Panc1 (cell line): ENCODE measurements at regions not wholly inside any gene's neighbourhood (a gene's known extent, or its start where the extent isn't known, plus 50 kb on each side); places are given as distances from the start of the nearest gene placed in this dataset.
"Not testable (repeated sequence)": the region's sequence is repeated elsewhere in the genome, so short reads cannot be mapped to it uniquely, and the experiment has no call there.

ENCODE experiments used
- ATAC-seq: fragments of 200-7000 bp; cut with Tn5 transposase; 2 replicates; pipeline ENCODE4 v1.9.1; 2020; ENCODE audit warnings: mild to moderate bottlenecking, moderate library complexity
- BruUV-seq: library from RNA; stranded (reverse); fragments of 400-500 nt; replicated peaks from 2 replicates; lab custom pipeline; 2021; lab: Mats Ljungman, UMichigan
- CTCF ChIA-PET: fragments of 300-600 bp; sonication (Branson Sonifier 250); formaldehyde crosslinking; loops from one replicate; lab custom pipeline; 2022; ENCODE audit warnings: antibody characterized with exemption; lab: Charles Lee
- POLR2A ChIA-PET: fragments of 300-600 bp; sonication (Branson Sonifier 250); formaldehyde crosslinking; loops from one replicate; lab custom pipeline; 2022; ENCODE audit warnings: antibody characterized with exemption; lab: Charles Lee
- DNase-seq: peaks from one replicate; pipeline ENCODE4 v3.0.0-alpha.2; 2010; ENCODE audit warnings: low read depth, low spot score
- H3K27ac ChIP-seq: 2 replicates; pipeline ENCODE4 v1.5.1; 2011; ENCODE audit warnings: mild to moderate bottlenecking, low read length, inconsistent platforms
- H3K27me3 ChIP-seq: fragments of 200-500 bp; sonication (Bioruptor generic); 2 replicates; pipeline ENCODE4 v1.6.0; 2014; ENCODE audit warnings: low read length, inconsistent platforms; ENCODE audit not compliant: control insufficient read depth, insufficient read depth
- H3K36me3 ChIP-seq: fragments of 200-500 bp; sonication (Bioruptor generic); 2 replicates; pipeline ENCODE4 v1.5.1; 2014; ENCODE audit warnings: inconsistent platforms, mild to moderate bottlenecking, low read length, moderate library complexity; ENCODE audit not compliant: control insufficient read depth, insufficient read depth
- H3K4me1 ChIP-seq: 2 replicates; pipeline ENCODE4 v1.5.1; 2011; ENCODE audit warnings: inconsistent platforms, mild to moderate bottlenecking, low read length, moderate library complexity; ENCODE audit not compliant: control insufficient read depth, insufficient read depth
- H3K4me3 ChIP-seq, 2 experiments: 2 replicates each; pipeline ENCODE4 v1.5.1; 2011 to 2012; ENCODE audit warnings: low read depth in 2 of 2, low read length in 2 of 2, mild to moderate bottlenecking in 2 of 2, inconsistent platforms in 1 of 2, moderate library complexity in 1 of 2
- H3K9me3 ChIP-seq: fragments of 200-500 bp; sonication (Bioruptor generic); 2 replicates; pipeline ENCODE4 v1.5.1; 2014; ENCODE audit warnings: low read depth, mild to moderate bottlenecking, inconsistent platforms, low read length, moderate library complexity; ENCODE audit not compliant: control insufficient read depth, insufficient read depth
- CTCF ChIP-seq: fragments of 450-650 bp; IDR thresholded peaks from 2 replicates; pipeline ENCODE4 v1.5.1; 2017; ENCODE audit warnings: mild to moderate bottlenecking
- POLR2AphosphoS5 ChIP-seq: IDR thresholded peaks from 2 replicates; pipeline ENCODE4 v1.6.1; 2012; ENCODE audit warnings: mild to moderate bottlenecking, low read depth, low read length, moderate library complexity
- SIN3A ChIP-seq: IDR thresholded peaks from 2 replicates; pipeline ENCODE4 v1.6.1; 2012; ENCODE audit warnings: low read depth, mild to moderate bottlenecking, low read length, moderate library complexity, borderline replicate concordance; ENCODE audit not compliant: insufficient read depth
- TCF7L2 ChIP-seq: IDR thresholded peaks from 2 replicates; pipeline ENCODE4 v1.6.1; 2011; ENCODE audit warnings: mild to moderate bottlenecking, low read depth, low read length, inconsistent platforms
- in situ Hi-C: cut with HindIII; loops from 2 replicates; pipeline ENCODE4 v1.10.0; 2016; ENCODE audit warnings: low sequenced_read_pairs, low pct_unique_long_range_greater_than_20kb
- intact Hi-C: fragments of 100-400 bp; cut with micrococcal nuclease; formaldehyde crosslinking; loops from one replicate; pipeline ENCODE4 v1.10.0; 2022; ENCODE audit not compliant: unreplicated experiment
- TF ChIP-seq, protein P1 (sequence below), 2 experiments: IDR thresholded peaks; 2 replicates each; pipeline ENCODE4 v1.6.1; 2011 to 2012; ENCODE audit warnings: low read depth in 2 of 2, control low read depth in 1 of 2, low read length in 1 of 2, mild to moderate bottlenecking in 1 of 2, moderate library complexity in 1 of 2; ENCODE audit not compliant: insufficient read depth in 1 of 2

DNA sequence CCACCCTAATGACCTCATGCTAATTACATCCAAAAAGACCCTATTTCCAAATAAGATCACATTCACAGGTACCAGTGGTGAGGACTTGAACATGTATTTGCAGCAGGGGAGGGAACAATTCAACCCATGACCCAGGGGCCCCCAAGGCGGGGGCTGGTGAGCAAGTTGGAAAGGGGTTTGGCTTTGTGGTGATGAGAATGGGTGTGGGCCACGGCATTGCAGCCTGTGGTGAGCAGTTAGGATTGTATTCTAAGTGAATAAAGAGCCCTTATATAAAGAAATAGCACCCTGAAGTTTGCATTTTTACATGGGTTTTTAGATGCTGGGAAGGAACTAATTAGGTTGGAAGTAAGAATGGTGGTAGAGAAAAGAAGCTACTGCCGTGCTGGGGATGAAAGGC is 694.2 kb downstream of the EFNB2 start:
- intact Hi-C loops: no loop called here
- Histone ChIP-seq H3K36me3 (no peaks in the 10 kb centered on the region), H3K4me3 (no peak overlapping the region), H3K27me3 (no peaks in the 10 kb centered on the region), H3K9me3 (no peaks in the 10 kb centered on the region), H3K4me1 (no peaks in the 10 kb centered on the region), H3K27ac (no peak overlapping the region)
- TF ChIP-seq SIN3A (no peak), CTCF (no peak), POLR2AphosphoS5 (no peak), TCF7L2 (no peak)
- TF ChIP-seq, protein P1, sequence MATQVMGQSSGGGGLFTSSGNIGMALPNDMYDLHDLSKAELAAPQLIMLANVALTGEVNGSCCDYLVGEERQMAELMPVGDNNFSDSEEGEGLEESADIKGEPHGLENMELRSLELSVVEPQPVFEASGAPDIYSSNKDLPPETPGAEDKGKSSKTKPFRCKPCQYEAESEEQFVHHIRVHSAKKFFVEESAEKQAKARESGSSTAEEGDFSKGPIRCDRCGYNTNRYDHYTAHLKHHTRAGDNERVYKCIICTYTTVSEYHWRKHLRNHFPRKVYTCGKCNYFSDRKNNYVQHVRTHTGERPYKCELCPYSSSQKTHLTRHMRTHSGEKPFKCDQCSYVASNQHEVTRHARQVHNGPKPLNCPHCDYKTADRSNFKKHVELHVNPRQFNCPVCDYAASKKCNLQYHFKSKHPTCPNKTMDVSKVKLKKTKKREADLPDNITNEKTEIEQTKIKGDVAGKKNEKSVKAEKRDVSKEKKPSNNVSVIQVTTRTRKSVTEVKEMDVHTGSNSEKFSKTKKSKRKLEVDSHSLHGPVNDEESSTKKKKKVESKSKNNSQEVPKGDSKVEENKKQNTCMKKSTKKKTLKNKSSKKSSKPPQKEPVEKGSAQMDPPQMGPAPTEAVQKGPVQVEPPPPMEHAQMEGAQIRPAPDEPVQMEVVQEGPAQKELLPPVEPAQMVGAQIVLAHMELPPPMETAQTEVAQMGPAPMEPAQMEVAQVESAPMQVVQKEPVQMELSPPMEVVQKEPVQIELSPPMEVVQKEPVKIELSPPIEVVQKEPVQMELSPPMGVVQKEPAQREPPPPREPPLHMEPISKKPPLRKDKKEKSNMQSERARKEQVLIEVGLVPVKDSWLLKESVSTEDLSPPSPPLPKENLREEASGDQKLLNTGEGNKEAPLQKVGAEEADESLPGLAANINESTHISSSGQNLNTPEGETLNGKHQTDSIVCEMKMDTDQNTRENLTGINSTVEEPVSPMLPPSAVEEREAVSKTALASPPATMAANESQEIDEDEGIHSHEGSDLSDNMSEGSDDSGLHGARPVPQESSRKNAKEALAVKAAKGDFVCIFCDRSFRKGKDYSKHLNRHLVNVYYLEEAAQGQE (IDR thresholded peaks at IDR 0.05; ENCODE audit: insufficient read depth in 1 of 2, low read depth in 2 of 2, low read length in 1 of 2): no peak
- in situ Hi-C loops: no loop called here
- BruUV-seq: no TSS peak
- ChIA-PET POLR2A (no interaction called here), CTCF (no interaction called here)
- ATAC-seq (no peak), DNase-seq (no peak)

DNA sequence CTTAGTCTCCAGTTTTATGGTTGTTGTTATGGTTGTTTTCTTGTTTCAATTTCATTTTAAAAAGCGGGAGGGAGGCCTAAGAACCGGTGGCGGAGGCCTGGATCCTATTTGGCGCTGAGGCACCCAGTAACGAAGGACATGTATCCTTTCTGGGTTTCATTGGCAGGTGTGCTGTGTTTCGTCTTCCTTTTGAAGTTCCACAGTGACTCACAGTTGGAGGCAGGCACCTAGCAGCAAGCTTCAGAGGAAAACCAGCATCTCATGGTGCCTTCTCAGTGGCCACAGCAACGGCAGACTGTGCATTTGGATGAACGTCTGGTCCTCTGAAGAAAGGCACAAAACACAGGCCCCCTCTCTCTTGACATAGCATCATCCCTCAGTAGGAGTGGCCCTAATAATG is 697.2 kb downstream of the EFNB2 start:
- no peak for DNase-seq
- in situ Hi-C loops: no loop called here

DNA sequence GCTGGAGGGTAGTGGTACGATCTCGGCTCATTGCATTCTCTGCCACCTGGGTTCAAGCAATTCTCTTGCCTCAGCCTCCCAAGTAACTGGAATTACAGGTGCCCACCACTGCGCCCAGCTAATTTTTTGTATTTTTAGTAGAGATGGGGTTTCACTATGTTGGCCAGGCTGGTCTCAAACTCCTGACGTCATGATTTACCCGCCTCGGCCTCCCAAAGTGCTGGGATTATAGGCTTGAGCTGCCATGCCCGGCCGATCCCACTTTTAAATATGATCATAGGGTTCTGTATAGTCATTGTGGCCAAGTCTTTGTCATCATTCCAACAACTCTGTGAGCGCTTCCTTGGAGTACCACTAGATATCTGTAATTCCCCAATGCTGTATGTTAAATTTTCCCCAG is 698.2 kb downstream of the EFNB2 start:
- BruUV-seq: not testable (repeated sequence)

More for the DNA sequence above, 697.2 kb downstream of the EFNB2 start:
- no peak overlapping the region for H3K27ac ChIP-seq
- intact Hi-C loops: no loop called here
- no peaks in the 10 kb centered on the region for H3K9me3 ChIP-seq
- no peak for ATAC-seq
- no TSS peak for BruUV-seq
- no peak overlapping the region for H3K4me3 ChIP-seq
- H3K4me1 ChIP-seq: no peaks in the 10 kb centered on the region
- H3K36me3 ChIP-seq: no peaks in the 10 kb centered on the region
- no peak for TF ChIP-seq SIN3A
- TF ChIP-seq CTCF: no peak
- TF ChIP-seq, protein P1 (IDR thresholded peaks at IDR 0.05; ENCODE audit: insufficient read depth in 1 of 2, low read depth in 2 of 2, low read length in 1 of 2): no peak
- TF ChIP-seq POLR2AphosphoS5: no peak
- no peak for TF ChIP-seq TCF7L2
- POLR2A ChIA-PET: no interaction called here
- CTCF ChIA-PET: no interaction called here
- no peaks in the 10 kb centered on the region for H3K27me3 ChIP-seq

More for the DNA sequence above, 698.2 kb downstream of the EFNB2 start:
- H3K36me3 ChIP-seq, H3K9me3 ChIP-seq, H3K27ac ChIP-seq, DNase-seq, H3K27me3 ChIP-seq, H3K4me1 ChIP-seq, in situ Hi-C loops, CTCF ChIA-PET, H3K4me3 ChIP-seq, POLR2A ChIA-PET, intact Hi-C loops, ATAC-seq: not testable (repeated sequence)
